Trophoblast cell (in vitro differentiated cells and primary cell): ENCODE measurements at regions not wholly inside any gene's neighbourhood (a gene's known extent, or its start where the extent isn't known, plus 50 kb on each side); places are given as distances from the start of the nearest gene placed in this dataset.
"Not testable (repeated sequence)": the region's sequence is repeated elsewhere in the genome, so short reads cannot be mapped to it uniquely, and the experiment has no call there.

Experiments
- DNase-seq, 2 donors: peaks; one replicate each; pipeline ENCODE4 v3.0.0-alpha.2; 2016
- H2AFZ ChIP-seq: 2 replicates; pipeline ENCODE4 v1.6.1; 2013; ENCODE audit warnings: low read length, moderate library complexity, mild to moderate bottlenecking; ENCODE audit not compliant: insufficient read depth, poor library complexity
- H2AK5ac ChIP-seq: 2 replicates; pipeline ENCODE4 v1.6.1; 2013; ENCODE audit warnings: mild to moderate bottlenecking, low read length
- H2BK120ac ChIP-seq: 2 replicates; pipeline ENCODE4 v1.6.1; 2013; ENCODE audit warnings: low read length, mild to moderate bottlenecking, moderate library complexity; ENCODE audit not compliant: insufficient read depth, poor library complexity
- H2BK12ac ChIP-seq: 2 replicates; pipeline ENCODE4 v1.6.1; 2013; ENCODE audit warnings: mild to moderate bottlenecking, low read length, moderate library complexity
- H2BK5ac ChIP-seq: 2 replicates; pipeline ENCODE4 v1.6.1; 2013; ENCODE audit warnings: low read length, low read depth, moderate library complexity, mild to moderate bottlenecking; ENCODE audit not compliant: poor library complexity
- H3K14ac ChIP-seq: 2 replicates; pipeline ENCODE4 v1.6.1; 2013; ENCODE audit warnings: mild to moderate bottlenecking, low read length
- H3K18ac ChIP-seq: 2 replicates; pipeline ENCODE4 v1.6.1; 2013; ENCODE audit warnings: mild to moderate bottlenecking, low read length
- H3K23ac ChIP-seq: 2 replicates; pipeline ENCODE4 v1.6.1; 2013; ENCODE audit warnings: low read length
- H3K27ac ChIP-seq: 2 replicates; pipeline ENCODE4 v1.5.1; 2013; ENCODE audit warnings: low read depth, mild to moderate bottlenecking, inconsistent platforms, low read length, moderate library complexity
- H3K27me3 ChIP-seq: 2 replicates; pipeline ENCODE4 v1.6.1; 2013; ENCODE audit warnings: inconsistent platforms, mild to moderate bottlenecking, low read length, moderate library complexity; ENCODE audit not compliant: insufficient read depth
- H3K36me3 ChIP-seq, 2 experiments: 1 replicate in 1 of 2; 2 replicates in 1 of 2; pipeline ENCODE4 v1.6.1; 2013; ENCODE audit warnings: low read length in 2 of 2, mild to moderate bottlenecking in 2 of 2, moderate library complexity in 1 of 2; ENCODE audit not compliant: insufficient read depth in 2 of 2, control insufficient read depth in 1 of 2
- H3K4ac ChIP-seq: 2 replicates; pipeline ENCODE4 v1.6.1; 2013; ENCODE audit warnings: low read depth, mild to moderate bottlenecking, low read length, moderate library complexity
- H3K4me1 ChIP-seq, 2 experiments: 1 replicate in 1 of 2; 2 replicates in 1 of 2; pipeline ENCODE4 v1.6.1; 2013; ENCODE audit warnings: low read length in 2 of 2, mild to moderate bottlenecking in 2 of 2, moderate library complexity in 1 of 2; ENCODE audit not compliant: insufficient read depth in 2 of 2, control insufficient read depth in 1 of 2
- H3K4me2 ChIP-seq: 2 replicates; pipeline ENCODE4 v1.6.1; 2013; ENCODE audit warnings: inconsistent platforms, mild to moderate bottlenecking, low read length, moderate library complexity
- H3K4me3 ChIP-seq: 2 replicates; pipeline ENCODE4 v1.5.1; 2013; ENCODE audit warnings: mild to moderate bottlenecking, low read depth, low read length, inconsistent platforms
- H3K79me1 ChIP-seq: one replicate; pipeline ENCODE4 v1.6.1; 2013; ENCODE audit warnings: low read length
- H3K79me2 ChIP-seq: 2 replicates; pipeline ENCODE4 v1.6.1; 2013; ENCODE audit warnings: low read length, mild to moderate bottlenecking; ENCODE audit not compliant: control insufficient read depth, insufficient read depth, poor library complexity
- H3K9ac ChIP-seq: 2 replicates; pipeline ENCODE4 v1.6.1; 2013; ENCODE audit warnings: mild to moderate bottlenecking, low read length
- H3K9me3 ChIP-seq: 2 replicates; pipeline ENCODE4 v1.6.1; 2013; ENCODE audit warnings: low read depth, mild to moderate bottlenecking, control low read depth, inconsistent platforms, low read length; ENCODE audit not compliant: insufficient read depth
- H4K12ac ChIP-seq: 2 replicates; pipeline ENCODE4 v1.6.1; 2013; ENCODE audit warnings: low read depth, mild to moderate bottlenecking, low read length, moderate library complexity
- H4K8ac ChIP-seq: 2 replicates; pipeline ENCODE4 v1.6.1; 2013; ENCODE audit warnings: low read depth, mild to moderate bottlenecking, low read length, moderate library complexity
- H4K91ac ChIP-seq: one replicate; pipeline ENCODE4 v1.6.1; 2013; ENCODE audit warnings: low read depth, mild to moderate bottlenecking, low read length, moderate library complexity
- WGBS: extraction: QIAGEN DNeasy Blood & Tissue Kit; methylation state at CpG from one replicate; pipeline ENCODE4 v1.1.7; 2013; ENCODE audit warnings: missing lambda C conversion rate; ENCODE audit not compliant: insufficient read length, insufficient coverage; ENCODE audit errors: extremely low coverage; 5-methylcytosine and 5-hydroxymethylcytosine counted together

DNA sequence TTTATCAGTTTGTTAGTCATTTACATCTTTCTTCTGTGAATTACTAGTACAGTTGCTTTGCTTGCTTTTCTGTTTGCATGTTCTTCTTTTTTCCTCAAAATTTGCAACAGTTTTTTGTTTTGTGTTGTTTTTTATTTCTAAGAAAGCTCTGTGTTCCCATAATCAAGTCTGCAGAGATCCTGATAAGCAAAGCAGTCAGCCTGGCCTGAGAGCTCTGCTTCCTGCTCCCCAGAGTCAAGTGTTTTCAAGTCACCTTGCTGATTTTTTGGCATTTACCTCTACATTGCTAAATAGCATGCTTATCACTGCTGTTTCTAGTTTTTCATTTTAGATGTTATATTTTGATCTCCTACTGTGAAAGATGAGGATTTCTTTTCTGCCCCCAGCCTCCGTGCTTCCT lies 113.2 kb downstream of the CDRT15L2 start:
- H3K36me3 ChIP-seq, H2AFZ ChIP-seq, H3K4me3 ChIP-seq, H3K18ac ChIP-seq, H3K9ac ChIP-seq, DNase-seq, H2BK5ac ChIP-seq, H3K27ac ChIP-seq, H3K27me3 ChIP-seq, H4K12ac ChIP-seq, H2AK5ac ChIP-seq, H3K79me2 ChIP-seq, H3K4ac ChIP-seq, H3K23ac ChIP-seq, H3K4me2 ChIP-seq, H3K4me1 ChIP-seq, H2BK12ac ChIP-seq, H3K14ac ChIP-seq, H2BK120ac ChIP-seq, H4K91ac ChIP-seq, H3K79me1 ChIP-seq, H4K8ac ChIP-seq, H3K9me3 ChIP-seq: not testable (repeated sequence)
- WGBS, result no CpG with 5 or more reads among the region's 1 CpG

DNA sequence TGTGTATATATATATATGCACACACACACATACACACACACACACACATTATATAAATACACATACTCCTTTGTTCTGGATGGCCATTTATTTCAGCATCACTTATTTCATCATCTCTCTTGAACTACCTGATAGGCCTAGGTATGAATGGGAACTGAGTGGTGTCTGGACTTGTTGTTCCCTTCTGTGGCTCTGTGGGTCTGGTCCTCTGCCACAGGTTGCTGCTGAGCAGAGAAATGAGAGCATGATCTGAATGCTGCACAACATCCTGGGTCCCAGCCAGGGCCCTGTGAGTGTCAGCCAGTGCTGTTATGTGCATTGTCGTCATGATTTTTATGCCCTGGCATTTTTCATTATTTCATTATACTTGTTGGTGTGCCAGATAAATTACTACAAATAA lies 116.3 kb downstream of the CDRT15L2 start:
- DNase-seq, H3K4ac ChIP-seq, H3K36me3 ChIP-seq, H4K8ac ChIP-seq, H3K18ac ChIP-seq, H3K4me3 ChIP-seq, H3K4me1 ChIP-seq, H3K9ac ChIP-seq, H4K91ac ChIP-seq, H3K4me2 ChIP-seq, H3K79me1 ChIP-seq, H2BK5ac ChIP-seq, H3K14ac ChIP-seq, H4K12ac ChIP-seq, H2AFZ ChIP-seq, H2AK5ac ChIP-seq, H3K27me3 ChIP-seq, H3K79me2 ChIP-seq, H3K9me3 ChIP-seq, H2BK120ac ChIP-seq, H3K27ac ChIP-seq, H3K23ac ChIP-seq, H2BK12ac ChIP-seq: not testable (repeated sequence)
- WGBS, result no CpG with 5 or more reads among the region's 1 CpG

DNA sequence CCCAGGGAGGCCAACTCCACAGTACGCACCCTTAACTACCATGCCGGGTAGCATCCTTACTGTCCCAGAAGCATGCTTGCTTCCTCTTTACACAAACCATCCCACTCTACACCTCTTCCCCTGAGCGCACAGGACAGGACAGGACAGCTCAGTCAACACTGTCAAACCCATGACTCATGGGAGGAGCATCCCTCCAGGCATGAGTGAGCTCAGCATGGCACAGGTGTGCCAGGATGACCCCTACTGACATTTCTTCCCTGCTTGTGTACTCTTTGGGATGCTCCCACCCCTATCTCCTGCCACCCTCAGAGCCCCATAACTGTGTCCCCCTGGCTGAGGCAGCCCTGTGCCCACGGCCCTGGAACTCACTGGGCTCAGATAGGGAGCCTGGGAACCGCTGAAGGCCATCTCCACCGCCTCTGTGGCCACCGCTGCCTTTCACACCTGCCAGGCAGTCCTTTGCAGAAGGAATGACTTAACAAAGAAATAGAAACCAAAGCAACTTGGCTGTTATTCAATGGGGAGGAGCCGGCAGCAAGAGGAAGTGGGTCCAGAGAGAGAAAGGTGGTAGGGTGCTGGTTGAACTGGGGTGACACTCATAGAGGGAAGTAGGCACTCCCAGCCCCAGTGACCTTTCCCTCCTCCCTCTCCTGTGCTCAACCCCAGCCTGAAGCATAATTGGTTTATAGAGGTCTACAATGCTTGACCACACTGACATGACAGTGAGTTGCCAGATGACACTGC lies 119.1 kb downstream of the CDRT15L2 start:
- DNase-seq, H3K9me3 ChIP-seq, H2BK5ac ChIP-seq, H3K4ac ChIP-seq, H3K4me2 ChIP-seq, H3K36me3 ChIP-seq, H3K79me2 ChIP-seq, H3K4me3 ChIP-seq, H3K18ac ChIP-seq, H4K8ac ChIP-seq, H4K12ac ChIP-seq, H2AK5ac ChIP-seq, H3K14ac ChIP-seq, H3K79me1 ChIP-seq, H3K27ac ChIP-seq, H3K27me3 ChIP-seq, H3K4me1 ChIP-seq, H3K9ac ChIP-seq, H2BK12ac ChIP-seq, H2BK120ac ChIP-seq, H3K23ac ChIP-seq, H2AFZ ChIP-seq, H4K91ac ChIP-seq: not testable (repeated sequence)
- WGBS, result no CpG with 5 or more reads among the region's 8 CpGs

DNA sequence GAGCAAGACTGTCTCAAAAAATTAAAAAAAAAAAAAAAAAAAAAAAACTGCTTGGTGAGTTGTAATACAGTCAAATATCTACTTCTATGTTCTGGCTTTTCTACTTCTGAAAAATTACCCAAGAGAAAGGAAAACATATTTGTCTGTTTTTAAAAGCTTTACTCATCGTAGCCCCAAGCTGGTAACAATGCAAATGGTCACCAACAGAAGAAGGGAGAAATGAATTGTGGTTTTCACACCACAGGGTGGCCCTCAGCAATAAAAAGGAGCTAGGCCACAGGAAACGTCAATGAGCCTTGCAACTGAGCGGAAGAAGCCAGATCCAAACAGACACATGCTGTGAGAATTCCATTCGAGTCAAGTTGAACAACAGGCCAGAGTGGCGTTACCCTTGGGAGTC lies 121.0 kb downstream of the CDRT15L2 start:
- no CpG with 5 or more reads among the region's 5 CpGs for WGBS
- not testable (repeated sequence) for H2BK120ac ChIP-seq

More for the DNA sequence above, 121.0 kb downstream of the CDRT15L2 start:
- not testable (repeated sequence) for H3K9me3 ChIP-seq, H3K4ac ChIP-seq, H2AK5ac ChIP-seq, H2AFZ ChIP-seq, H3K27ac ChIP-seq, DNase-seq, H4K91ac ChIP-seq, H3K4me2 ChIP-seq, H2BK12ac ChIP-seq, H4K8ac ChIP-seq, H3K79me2 ChIP-seq, H4K12ac ChIP-seq, H2BK5ac ChIP-seq, H3K9ac ChIP-seq, H3K27me3 ChIP-seq, H3K23ac ChIP-seq, H3K79me1 ChIP-seq, H3K14ac ChIP-seq, H3K4me3 ChIP-seq, H3K36me3 ChIP-seq, H3K4me1 ChIP-seq, H3K18ac ChIP-seq
